HG02571 (cell line): ENCODE measurements at regions not wholly inside any gene's neighbourhood (a gene's known extent, or its start where the extent isn't known, plus 50 kb on each side); places are given as distances from the start of the nearest gene placed in this dataset.

Source experiments
- ATAC-seq: cut with Tn5 transposase; IDR thresholded peaks from one replicate; pipeline ENCODE4 v1.9.1; 2021; ENCODE audit warnings: mild to moderate bottlenecking, moderate library complexity; ENCODE audit not compliant: unreplicated experiment

DNA sequence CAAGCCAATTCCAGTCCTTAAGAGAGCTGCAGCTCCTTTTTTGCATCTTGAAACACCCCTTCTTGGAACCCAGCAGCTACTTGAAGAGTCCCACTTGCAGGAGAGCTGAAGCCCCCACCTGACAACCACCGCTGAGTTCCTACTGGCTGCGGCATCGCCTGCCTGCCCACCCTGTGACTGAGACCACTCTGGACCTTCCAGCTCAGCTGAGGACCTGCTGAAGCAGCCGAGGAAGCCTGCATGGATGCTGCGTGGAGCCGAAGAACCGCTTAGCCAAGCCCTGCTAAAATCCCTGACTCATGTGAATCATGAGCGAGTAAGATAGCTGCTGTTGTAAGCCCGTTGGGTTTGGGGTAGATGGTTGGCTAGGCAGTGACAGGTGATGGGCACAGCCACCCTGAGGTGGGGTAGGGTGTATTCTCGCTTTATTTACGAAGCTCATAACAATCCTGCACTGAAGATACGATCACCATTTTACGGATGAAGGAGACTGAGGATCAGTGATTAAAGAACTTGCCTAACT, 78.4 kb downstream of the INHBB start:
- no peak for ATAC-seq

DNA sequence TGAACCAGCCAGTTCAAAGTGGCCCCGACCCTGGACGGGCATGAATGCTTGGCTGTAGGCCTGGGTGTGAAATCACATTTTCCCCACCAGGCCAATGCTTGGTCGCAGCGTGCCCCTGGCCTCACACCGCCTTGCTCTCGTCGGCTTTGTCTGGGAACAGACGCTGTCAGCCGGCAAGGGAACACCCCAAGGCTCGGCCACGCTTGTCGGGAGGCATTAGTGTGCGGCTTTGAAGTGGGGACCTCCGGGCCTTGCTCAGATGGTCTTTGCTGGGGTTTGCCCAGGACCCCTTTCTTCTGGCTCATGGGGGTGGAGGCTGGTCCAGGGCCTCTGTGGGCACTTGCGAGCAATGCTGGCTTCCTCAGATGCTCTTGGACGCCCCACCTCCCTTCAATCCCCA, 79.1 kb downstream of the INHBB start:
- ATAC-seq: no peak

DNA sequence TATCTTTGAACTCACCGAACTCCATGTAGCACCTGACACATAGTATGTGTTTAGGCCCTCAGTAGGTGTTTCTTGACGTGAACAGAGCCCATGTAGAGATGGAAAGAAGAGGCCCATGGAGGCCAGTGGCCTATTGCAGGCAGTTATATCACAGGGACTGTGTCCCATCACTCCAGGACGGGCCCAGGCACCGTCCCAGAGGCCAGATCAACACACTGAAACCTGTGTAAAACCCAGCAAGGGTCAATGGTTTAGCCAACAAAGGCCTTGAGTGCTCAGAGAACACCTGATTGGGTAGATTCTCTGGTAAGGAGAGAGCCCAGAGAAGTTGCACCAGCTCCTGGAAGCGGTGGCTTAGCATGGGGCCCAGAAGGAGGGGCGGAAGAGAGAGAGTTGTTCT, 82.8 kb downstream of the INHBB start:
- no peak for ATAC-seq

DNA sequence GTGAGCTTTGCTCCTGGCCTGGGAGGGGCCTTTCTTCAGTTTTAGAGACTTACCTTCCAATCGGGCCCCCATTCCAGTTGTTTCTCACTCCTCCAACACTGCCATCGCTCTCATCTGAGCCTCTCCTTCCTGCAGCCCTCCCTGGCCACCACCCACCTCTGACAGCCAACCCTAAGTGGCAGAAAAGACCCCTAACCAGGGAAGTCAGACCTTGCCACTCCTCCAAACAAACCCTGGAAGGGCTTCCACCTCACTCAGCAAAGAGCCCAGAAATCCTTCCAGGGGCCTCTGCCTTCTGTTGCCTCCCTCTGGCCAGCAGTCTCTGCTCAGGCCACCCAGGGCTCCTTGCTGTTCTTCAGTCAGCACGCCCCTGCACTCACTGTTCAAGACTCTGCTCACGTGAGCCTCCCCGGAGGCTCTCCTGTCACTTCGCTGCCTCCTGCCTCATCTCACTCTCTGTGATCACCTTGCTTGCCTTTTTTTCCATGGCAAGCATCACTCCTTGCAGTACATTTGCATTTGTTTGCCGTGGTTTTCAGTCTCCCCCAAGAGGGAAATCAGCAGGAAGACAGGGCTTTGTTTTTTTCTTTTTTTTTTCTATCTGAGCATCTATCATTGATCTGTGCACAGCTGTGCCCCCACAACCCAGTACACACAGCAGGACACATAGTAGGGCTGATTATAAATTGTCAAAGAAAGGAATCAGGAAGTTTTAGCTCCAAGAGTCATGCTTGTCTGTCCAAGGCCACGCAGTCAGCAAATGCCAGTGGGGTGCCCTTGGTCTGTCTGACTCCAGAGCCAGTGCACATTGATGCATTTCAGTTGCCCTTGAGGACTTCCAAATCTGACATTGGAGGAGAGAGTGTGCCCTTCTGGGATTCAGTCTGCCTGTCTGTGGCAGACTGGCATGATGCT, 83.9 kb downstream of the INHBB start:
- ATAC-seq: no peak

DNA sequence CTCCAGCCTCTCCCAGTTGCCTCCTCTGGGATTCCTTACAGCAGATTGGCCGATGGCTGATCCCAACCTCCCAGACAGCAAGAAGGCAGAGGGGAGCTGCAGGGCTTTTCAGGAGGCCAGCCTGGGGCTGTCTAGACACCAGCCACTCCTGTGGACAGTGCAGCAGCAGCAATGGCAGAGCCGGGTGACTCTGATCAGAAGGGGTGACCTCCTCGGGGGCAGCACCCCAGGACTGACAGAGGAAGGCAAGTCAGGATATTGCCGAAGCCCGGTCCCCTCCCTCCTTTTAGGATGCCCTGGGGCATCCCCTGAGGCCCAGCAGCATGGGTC, 84.5 kb downstream of the INHBB start:
- no peak for ATAC-seq

DNA sequence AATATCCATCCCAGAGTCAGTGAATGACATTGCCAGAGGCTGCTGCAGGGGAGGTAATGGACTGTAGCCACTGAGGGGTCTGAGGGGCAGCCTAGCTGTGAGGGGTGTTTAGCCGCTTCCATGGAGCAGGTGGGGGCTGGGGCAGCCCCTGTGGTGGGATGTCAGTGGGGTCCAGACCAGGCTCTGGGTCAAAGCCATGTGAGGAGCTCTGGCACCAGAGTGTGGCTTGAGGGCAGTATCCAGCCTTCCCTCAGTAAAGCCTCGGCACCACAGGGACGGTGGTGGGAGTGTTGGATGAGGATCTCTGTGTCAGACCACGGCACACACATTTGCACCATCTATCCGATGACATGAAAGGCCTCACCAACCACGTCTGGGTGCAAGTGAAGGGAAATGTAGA, 85.0 kb downstream of the INHBB start:
- no peak for ATAC-seq

DNA sequence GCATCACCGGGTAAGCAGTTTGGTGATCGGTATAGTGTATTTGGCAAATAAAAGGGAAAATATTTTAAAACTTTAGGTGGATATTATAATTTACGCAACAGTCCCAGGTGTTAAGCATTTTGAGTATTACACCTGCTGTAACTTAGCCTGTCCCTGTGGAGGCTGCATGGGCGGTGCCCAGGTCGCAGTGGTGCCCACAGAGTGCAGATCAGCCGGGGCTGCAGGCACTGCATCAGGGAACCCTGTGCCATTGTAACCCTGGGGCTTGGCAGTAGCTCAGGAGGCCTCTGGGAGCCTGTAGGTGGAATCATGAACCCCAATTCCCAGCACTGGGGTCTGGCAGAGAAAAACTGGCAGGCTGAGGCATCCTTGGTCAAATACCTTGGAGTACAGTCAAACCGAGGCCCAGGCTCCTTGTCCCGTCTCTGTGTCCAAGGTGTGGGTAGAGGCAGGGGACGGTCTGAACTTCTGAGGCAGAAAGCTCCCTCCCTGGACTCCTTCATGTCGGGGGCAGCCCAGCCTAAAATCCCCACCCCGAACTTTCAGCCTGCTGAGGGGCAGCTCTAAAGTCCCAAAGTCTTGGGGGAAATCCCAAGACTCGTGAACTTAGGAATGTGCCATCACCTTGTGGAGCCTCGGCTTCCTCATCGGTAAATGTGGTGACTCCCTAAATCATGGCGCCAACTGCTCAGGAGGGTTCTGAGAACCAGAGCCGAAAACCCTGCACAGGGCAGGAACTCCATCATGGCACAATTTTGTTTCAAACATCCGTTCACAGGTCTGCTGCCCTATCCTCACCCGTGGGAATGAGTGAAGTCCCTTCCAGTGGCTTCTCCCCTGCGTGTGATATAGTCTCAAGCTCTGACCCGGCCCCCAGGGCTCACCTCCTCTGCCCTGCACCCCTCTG, 85.7 kb downstream of the INHBB start:
- ATAC-seq: no peak

DNA sequence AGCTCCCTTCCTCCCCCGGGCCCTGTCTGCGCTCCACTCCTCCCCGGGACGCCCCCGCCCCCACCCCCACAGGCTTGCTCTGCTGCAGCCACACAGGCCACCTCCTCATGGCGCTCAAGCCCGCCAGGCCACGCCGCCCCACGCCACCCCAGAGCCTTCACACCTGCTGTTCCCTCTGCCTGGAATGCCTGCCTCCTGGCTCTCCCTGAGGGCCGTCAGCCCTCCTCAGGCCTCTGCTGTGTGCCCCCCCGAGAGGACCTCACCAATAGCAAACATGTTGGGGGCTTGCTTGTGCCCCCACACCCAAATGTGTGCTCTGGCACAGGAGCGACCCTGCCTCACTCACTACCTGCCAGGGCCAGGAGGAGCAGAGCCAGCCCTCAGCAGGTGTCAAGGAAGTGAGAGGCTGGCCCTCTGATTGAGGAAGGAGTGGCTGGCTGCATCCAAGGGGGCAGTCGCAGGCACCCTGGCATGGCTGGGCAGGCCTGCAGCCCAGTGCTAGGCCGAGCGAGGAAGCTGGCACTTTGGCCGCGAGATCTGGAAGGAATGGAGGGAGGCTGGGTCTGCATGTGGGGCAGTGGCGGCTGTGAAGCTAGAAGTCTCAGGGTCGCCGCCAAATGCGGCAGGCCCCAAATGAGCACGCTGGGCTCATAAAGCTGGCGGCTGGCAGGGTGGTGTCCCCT, 86.5 kb downstream of the INHBB start:
- no peak for ATAC-seq

DNA sequence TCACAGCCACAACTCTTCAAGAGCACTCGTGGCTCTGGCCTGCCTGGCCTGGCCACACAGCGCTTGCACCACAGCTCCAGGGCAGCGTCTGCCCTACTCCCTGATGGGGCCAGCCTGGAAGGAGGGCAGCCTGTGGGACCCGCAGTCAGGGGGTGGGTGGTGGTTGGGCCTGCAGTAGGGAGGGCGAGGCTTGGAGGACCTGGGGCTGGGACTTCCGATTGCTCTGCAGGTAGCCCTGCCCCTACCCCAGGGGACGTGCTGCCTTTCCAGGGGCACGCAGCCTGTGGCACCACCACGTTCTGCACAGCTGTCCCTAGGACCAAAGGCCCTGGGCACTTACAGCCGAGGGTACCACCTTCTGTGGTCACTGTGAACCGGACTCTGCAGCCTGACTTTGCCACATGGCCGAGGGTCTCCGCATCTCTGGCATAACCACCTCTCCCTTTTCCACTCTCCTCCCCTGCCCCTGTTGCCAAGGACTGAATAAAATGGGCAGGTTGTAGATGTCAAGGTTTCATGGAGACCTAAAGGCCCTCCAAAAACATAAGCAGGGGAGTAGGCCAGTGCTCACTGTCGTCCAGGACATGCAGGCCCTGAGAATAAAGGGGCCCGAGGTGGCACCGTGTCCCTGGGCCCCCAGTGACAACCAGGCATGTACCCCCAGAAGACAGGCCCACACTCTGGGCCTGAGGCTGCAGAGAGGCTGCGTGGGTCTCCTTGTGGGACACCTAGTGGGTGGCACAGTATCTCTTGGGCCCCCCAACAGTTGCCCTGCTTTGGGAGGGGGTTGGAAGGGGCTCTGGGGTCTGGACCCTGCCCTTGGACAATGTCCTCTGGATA, 87.3 kb downstream of the INHBB start:
- no peak for ATAC-seq

DNA sequence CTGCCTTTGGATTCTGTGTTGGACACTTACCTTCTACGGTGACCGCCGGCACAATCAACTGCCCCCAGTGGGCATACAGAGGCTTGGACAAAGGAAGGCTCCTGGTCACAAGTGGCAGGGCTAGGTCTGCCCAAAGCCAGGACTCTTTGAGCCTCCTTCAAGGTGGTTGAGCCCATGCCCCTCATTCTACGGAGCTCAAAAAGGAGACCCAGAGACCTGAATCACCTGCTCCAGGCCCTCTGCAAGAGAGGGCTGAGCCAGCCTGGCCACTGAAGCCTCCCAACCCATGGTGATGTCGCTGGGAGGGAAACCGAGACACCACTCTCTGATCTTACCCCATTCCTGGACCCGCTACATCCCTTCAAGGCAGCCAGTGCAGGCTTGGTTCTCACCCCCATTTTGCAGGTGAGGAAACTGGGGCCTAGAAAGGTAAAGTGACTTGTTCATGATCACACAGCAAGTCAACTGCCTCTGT, 87.9 kb downstream of the INHBB start:
- no peak for ATAC-seq

DNA sequence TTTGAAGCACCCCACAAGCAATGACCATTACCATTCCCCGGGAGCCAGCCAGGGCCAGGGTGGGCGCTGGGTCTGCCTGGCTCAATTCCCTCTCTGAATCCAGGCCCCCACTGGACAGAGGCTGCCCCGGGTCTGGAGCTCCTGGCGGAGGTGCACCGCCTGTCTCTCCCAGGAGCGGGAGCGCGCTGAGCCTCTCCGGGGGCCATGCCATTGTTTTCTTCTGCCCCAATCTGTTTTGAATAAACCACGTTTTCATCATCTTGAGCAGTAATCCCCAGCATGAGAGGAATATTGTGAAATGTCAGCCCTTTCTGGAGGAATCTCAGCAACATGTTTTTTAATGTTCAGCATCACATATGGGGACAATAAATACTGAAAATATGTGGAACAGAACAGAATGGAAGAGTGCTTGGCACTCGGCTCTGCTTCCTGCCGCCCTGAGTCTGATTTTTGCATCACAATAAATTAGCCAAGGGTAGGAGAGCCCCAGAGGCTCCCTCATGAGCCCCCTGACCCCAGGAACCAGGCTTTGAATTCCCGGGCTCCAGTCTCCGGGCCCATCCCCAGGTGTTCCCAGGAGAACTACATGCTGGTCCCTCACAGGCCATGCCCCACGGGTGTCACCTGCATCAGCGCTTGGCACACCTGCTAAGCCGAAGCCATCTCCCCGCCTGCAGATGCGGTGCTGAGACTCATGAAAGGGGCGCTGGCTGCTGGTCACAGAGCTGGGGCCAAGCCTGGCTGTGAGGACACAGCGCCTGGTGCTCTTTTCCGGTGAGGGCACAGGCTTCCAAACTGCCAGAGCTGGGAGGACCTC, 88.8 kb downstream of the INHBB start:
- no peak for ATAC-seq

DNA sequence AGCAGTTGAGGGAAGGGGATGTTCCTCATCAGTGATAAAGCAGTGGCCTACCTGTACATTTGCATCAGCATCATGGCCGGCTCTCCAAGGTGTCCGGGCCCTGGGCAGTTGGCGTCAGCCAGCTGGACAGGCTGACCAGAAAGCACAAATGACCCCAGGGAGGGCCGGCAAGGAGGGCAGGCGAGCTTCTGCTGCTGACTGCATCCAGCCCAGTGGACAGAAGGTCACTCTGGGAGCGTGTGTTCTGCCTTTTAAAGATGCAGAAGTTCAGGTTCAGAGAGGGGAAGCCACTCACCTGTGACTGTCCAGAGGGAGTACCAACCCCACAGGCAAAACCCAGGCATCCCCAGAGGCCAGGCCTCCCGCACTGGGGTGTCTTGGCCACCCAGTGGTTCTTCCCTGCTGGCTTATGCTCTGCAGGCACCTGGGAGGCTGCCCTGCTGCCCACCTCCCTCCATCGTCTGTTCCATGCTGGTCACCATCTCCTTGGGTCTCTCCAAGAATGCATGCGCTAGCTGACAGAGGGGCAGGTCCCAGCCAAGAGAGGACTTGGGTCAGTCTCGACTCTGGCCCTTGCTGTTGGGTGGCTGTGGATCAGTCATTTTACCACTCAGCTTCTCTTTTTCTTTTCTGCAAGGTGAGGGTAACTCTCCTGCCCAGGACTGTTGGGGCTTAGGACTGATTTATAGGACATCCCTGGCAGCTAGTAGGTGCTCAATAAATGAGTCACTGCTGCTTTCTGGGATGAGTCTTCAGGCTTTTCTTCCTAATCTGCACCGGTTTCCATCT, 89.9 kb downstream of the INHBB start:
- no peak for ATAC-seq

DNA sequence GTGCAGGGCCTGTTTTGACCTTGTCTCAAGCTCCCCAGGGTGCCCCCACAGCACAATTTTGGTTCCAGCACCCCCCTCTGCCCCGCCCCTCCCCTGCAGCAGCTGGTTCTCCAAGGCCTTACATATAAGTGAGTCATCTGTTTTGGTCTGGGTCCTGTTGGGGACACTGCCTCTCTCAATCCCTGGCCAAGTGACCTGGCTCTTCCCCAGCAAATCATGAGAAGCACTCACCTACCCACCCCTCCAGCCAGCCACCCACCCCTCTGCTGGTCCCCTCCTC, 90.5 kb downstream of the INHBB start:
- ATAC-seq: no peak

DNA sequence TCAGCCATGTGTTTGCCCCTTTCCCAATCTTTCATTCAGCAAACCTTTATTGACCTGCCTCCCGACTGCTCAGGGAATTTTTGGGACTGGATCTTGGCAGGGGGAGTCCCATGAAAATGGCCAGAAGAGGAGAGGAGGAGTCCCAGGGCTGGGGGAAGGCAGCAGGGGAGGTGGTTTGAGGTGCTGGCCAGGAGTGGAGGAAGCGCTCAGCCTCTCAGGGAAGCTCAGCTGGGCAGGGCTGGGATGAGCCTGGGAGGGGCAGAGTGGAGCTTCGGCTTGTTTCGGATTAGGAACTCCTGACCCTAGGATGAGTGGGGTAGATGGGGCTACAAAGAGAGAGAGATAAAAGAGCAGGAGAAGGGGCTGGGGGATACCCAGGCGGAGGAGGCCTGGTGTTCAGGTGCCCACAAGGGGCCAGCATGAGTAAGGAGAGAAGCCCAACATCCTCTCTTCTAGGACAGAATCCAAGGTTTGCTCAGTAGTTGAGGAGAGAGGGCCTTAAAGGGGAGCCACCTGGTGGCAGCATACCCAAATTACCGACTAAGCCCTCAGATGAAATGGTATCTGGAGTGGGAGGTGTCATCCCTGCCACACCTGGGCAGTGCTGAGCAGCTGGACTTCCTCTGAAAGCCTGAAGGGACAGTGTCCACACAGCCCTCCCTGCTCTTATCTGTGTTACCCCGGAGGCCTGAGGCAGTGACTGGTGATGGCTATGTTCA, 91.1 kb downstream of the INHBB start:
- no peak for ATAC-seq

DNA sequence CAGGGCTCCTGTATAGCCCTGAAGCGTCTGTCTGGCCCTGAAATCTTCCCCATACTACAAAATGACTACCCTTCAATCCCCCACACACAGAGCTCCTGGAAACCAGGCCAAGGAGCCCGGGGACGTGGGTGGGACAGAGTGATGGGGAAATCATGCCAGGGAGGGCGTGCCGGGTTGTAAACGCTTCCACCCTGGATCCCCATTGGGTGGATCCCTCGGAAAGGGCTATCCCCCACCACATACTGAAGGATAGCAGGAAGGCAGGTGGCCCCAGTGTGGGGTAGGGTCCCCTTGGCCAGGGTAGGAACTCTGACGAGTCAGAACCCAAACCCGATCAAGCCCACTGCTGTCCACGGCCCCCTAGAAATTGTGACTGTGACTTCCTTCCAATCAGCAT, 91.7 kb downstream of the INHBB start:
- no peak for ATAC-seq

DNA sequence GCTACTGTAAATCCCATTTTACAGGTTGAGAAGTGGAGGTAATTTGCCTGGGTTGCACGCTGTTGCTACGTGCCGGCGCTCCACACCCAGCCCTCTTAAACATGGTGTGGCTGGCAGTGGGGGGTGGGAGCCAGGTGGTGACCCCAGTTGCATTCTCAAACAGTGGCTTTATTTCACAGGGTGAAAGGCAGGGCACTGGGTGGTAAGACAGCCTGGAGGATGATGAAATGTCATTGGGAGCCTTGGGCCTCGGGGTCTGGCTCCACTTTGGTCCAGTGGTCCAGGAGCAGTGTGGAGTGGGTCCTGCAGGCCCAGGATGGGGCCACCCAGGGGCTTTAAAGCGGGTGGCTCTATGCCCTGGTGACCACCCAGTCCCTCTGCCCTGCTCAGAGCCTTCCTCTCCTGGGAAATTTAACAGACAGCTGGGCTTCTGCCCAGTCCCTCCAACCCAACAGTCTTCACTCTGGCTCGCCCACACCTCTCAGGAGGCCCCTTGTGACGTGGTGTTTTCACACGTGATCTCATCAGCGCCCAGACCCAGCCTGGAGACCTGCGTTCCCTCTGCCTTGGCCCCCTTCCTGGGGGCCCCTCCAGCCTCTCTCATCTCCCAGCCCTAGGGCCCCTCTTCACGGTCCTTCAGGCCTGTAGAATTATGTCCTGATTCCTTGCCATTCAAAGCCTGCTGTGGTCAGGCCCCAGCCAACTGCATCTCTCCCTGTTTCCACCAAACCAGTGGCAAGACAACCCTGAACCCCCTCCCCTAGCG, 92.5 kb downstream of the INHBB start:
- ATAC-seq: no peak

DNA sequence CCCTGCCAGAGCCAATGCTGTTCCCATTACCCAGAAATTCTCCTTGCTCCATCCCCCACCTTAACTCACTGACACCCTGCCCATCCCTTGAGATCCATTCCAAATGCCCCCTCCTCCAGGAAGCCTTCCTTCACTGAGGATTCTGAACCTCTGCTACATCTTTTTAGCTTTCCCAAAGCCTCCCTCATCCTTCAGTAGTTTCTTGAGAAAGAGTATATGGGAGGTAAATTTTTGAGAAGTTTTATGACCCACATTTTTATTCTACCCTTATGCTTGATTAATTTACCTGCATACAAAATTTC, 93.1 kb downstream of the INHBB start:
- ATAC-seq: no peak
